ENCODE measurements at regions not wholly inside any gene's neighbourhood (a gene's known extent, or its start where the extent isn't known, plus 50 kb on each side); places are given as distances from the start of the nearest gene placed in this dataset.
"Not testable (repeated sequence)": the region's sequence is repeated elsewhere in the genome, so short reads cannot be mapped to it uniquely, and the experiment has no call there.

- WGBS, 2 experiments (ENCODE audit: low coverage in 1 of 2, low lambda C conversion rate in 2 of 2, missing lambda C conversion rate in 2 of 2), result 39 to 40% methylated on average over 5 of the region's 5 CpGs
Observed at GRCh38 chr3:168671091-168671490, 575.4 kb upstream of the GOLIM4 start.

GRCh38 chr3:168660879-168661657 lies 565.3 kb upstream of the GOLIM4 start:
- WGBS, 2 experiments (ENCODE audit: low coverage in 1 of 2, low lambda C conversion rate in 2 of 2, missing lambda C conversion rate in 2 of 2), result 32 to 41% methylated on average over 6 of the region's 6 CpGs
- not testable (repeated sequence) for H3K4me3 ChIP-seq; H3F3A ChIP-seq (ENCODE audit: insufficient read depth)

More at GRCh38 chr3:168671091-168671490, 575.4 kb upstream of the GOLIM4 start:
- Histone ChIP-seq H3K27ac (no peak overlapping the region), H3K9me2 (ENCODE audit: insufficient read depth) (no peaks in the 10 kb centered on the region), H3K27me3 (replicated peaks; ENCODE audit: insufficient read depth) (no peaks in the 10 kb centered on the region), H2AFZ (no peak overlapping the region), H3F3A (ENCODE audit: insufficient read depth) (no peaks in the 10 kb centered on the region), H3K4me2 (ENCODE audit: unreplicated experiment) (no peak overlapping the region), H3K4me1 (ENCODE audit: insufficient read depth) (no peaks in the 10 kb centered on the region), H3K9ac (no peak overlapping the region), H3K9me3 (ENCODE audit: low read depth) (no peaks in the 10 kb centered on the region), H3K4me3 (no peak overlapping the region), H3K79me2 (ENCODE audit: insufficient read depth) (no peaks in the 10 kb centered on the region), H4K20me1 (ENCODE audit: insufficient read depth) (no peaks in the 10 kb centered on the region), H3K36me3 (ENCODE audit: low read depth) (no peaks in the 10 kb centered on the region)
- TF ChIP-seq EZH2phosphoT487 (IDR thresholded peaks at IDR 0.05; ENCODE audit: insufficient read depth, low read depth) (no peak), EZH2 (IDR thresholded peaks at IDR 0.05; ENCODE audit: insufficient read depth, poor library complexity, severe bottlenecking) (no peak)
- no peak for DNase-seq
- in situ Hi-C loops (cut with MboI), result no loop called here

GRCh38 chr3:168659015-168659414 lies 563.3 kb upstream of the GOLIM4 start:
- Histone ChIP-seq H3K9me2 (ENCODE audit: insufficient read depth) (no peaks in the 10 kb centered on the region), H3K4me2 (ENCODE audit: unreplicated experiment) (no peak overlapping the region), H3K27me3 (replicated peaks; ENCODE audit: insufficient read depth) (no peaks in the 10 kb centered on the region), H3K9ac (no peak overlapping the region), H3K79me2 (ENCODE audit: insufficient read depth) (no peaks in the 10 kb centered on the region), H3F3A (ENCODE audit: insufficient read depth) (no peaks in the 10 kb centered on the region), H3K4me1 (ENCODE audit: insufficient read depth) (no peaks in the 10 kb centered on the region), H4K20me1 (ENCODE audit: insufficient read depth) (no peaks in the 10 kb centered on the region), H3K27ac (no peak overlapping the region), H2AFZ (no peak overlapping the region), H3K9me3 (ENCODE audit: low read depth) (no peaks in the 10 kb centered on the region), H3K4me3 (no peak overlapping the region), H3K36me3 (ENCODE audit: low read depth) (no peaks in the 10 kb centered on the region)
- DNase-seq, result no peak
- in situ Hi-C loops (cut with MboI), result no loop called here
- TF ChIP-seq EZH2 (IDR thresholded peaks at IDR 0.05; ENCODE audit: insufficient read depth, poor library complexity, severe bottlenecking) (no peak), EZH2phosphoT487 (IDR thresholded peaks at IDR 0.05; ENCODE audit: insufficient read depth, low read depth) (no peak)

More at GRCh38 chr3:168660879-168661657, 565.3 kb upstream of the GOLIM4 start:
- in situ Hi-C loops (cut with MboI); H3K9ac ChIP-seq; H3K27ac ChIP-seq; H3K9me2 ChIP-seq (ENCODE audit: insufficient read depth); H3K4me2 ChIP-seq (ENCODE audit: unreplicated experiment); H3K4me1 ChIP-seq (ENCODE audit: insufficient read depth); H3K79me2 ChIP-seq (ENCODE audit: insufficient read depth); H3K27me3 ChIP-seq (replicated peaks; ENCODE audit: insufficient read depth); DNase-seq; H2AFZ ChIP-seq; H3K36me3 ChIP-seq (ENCODE audit: low read depth); H4K20me1 ChIP-seq (ENCODE audit: insufficient read depth); H3K9me3 ChIP-seq (ENCODE audit: low read depth): not testable (repeated sequence)

- Histone ChIP-seq H3K4me1 (ENCODE audit: insufficient read depth) (no peaks in the 10 kb centered on the region), H2AFZ (no peak overlapping the region), H3K36me3 (ENCODE audit: low read depth) (no peaks in the 10 kb centered on the region), H3K9me3 (ENCODE audit: low read depth) (no peaks in the 10 kb centered on the region), H3K79me2 (ENCODE audit: insufficient read depth) (no peaks in the 10 kb centered on the region), H3K9me2 (ENCODE audit: insufficient read depth) (no peaks in the 10 kb centered on the region; the same call in 1 of the 2 replicates), H3K9ac (no peak overlapping the region), H3K4me3 (no peak overlapping the region), H3K4me2 (ENCODE audit: unreplicated experiment) (no peak overlapping the region), H3K27me3 (replicated peaks; ENCODE audit: insufficient read depth) (no peaks in the 10 kb centered on the region; the same call in 1 of the 2 replicates), H4K20me1 (ENCODE audit: insufficient read depth) (no peaks in the 10 kb centered on the region), H3K27ac (no peak overlapping the region), H3F3A (ENCODE audit: insufficient read depth) (no peaks in the 10 kb centered on the region)
- DNase-seq, result no peak
- in situ Hi-C loops (cut with MboI), result no loop called here
- WGBS, 2 experiments (ENCODE audit: low coverage in 1 of 2, low lambda C conversion rate in 2 of 2, missing lambda C conversion rate in 2 of 2), result 18 to 29% methylated on average over 1 of the region's 1 CpG
- TF ChIP-seq EZH2 (IDR thresholded peaks at IDR 0.05; ENCODE audit: insufficient read depth, poor library complexity, severe bottlenecking) (no peak), EZH2phosphoT487 (IDR thresholded peaks at IDR 0.05; ENCODE audit: insufficient read depth, low read depth) (no peak)
Observed at GRCh38 chr3:168655611-168656010, 559.9 kb upstream of the GOLIM4 start.

- in situ Hi-C loops (cut with MboI), result no loop called here
- no peak overlapping the region for H2AFZ ChIP-seq
- H3K9me3 ChIP-seq (ENCODE audit: low read depth), result no peaks in the 10 kb centered on the region
- TF ChIP-seq EZH2 (IDR thresholded peaks at IDR 0.05; ENCODE audit: insufficient read depth, poor library complexity, severe bottlenecking), result no peak
- no peak for TF ChIP-seq EZH2phosphoT487 (IDR thresholded peaks at IDR 0.05; ENCODE audit: insufficient read depth, low read depth)
- H3K36me3 ChIP-seq (ENCODE audit: low read depth), result no peaks in the 10 kb centered on the region
- H3F3A ChIP-seq (ENCODE audit: insufficient read depth), result no peaks in the 10 kb centered on the region
- H3K79me2 ChIP-seq (ENCODE audit: insufficient read depth), result no peaks in the 10 kb centered on the region
- H3K27me3 ChIP-seq (replicated peaks; ENCODE audit: insufficient read depth), result no peaks in the 10 kb centered on the region; the same call in 1 of the 2 replicates
- 7 to 21% methylated on average over 2 of the region's 2 CpGs for WGBS, 2 experiments (ENCODE audit: low coverage in 1 of 2, low lambda C conversion rate in 2 of 2, missing lambda C conversion rate in 2 of 2)
- no peaks in the 10 kb centered on the region; the same call in 1 of the 2 replicates for H3K9me2 ChIP-seq (ENCODE audit: insufficient read depth)
- DNase-seq, result no peak
- no peaks in the 10 kb centered on the region for H4K20me1 ChIP-seq (ENCODE audit: insufficient read depth)
- H3K27ac ChIP-seq, result no peak overlapping the region
- no peak overlapping the region for H3K4me3 ChIP-seq
- H3K9ac ChIP-seq, result no peak overlapping the region
- no peak overlapping the region for H3K4me2 ChIP-seq (ENCODE audit: unreplicated experiment)
- no peaks in the 10 kb centered on the region for H3K4me1 ChIP-seq (ENCODE audit: insufficient read depth)
Observed at GRCh38 chr3:168654700-168655099, 559.0 kb upstream of the GOLIM4 start.

Data from GM23248 (cell line).